ENCODE measurements at regions not wholly inside any gene's neighbourhood (a gene's known extent, or its start where the extent isn't known, plus 50 kb on each side); places are given as distances from the start of the nearest gene placed in this dataset.
"Not testable (repeated sequence)": the region's sequence is repeated elsewhere in the genome, so short reads cannot be mapped to it uniquely, and the experiment has no call there.

GRCh38 chr4:91729851-91730250 is 573.9 kb upstream of the GRID2 start:
- no peak for ATAC-seq
- H3K9me3 ChIP-seq, result no peaks in the 10 kb centered on the region
- no peaks in the 10 kb centered on the region for H3K4me1 ChIP-seq
- H3K27me3 ChIP-seq (ENCODE audit: low read depth), result no peaks in the 10 kb centered on the region
- H3K4me3 ChIP-seq, result no peak overlapping the region
- TF ChIP-seq, protein P1, sequence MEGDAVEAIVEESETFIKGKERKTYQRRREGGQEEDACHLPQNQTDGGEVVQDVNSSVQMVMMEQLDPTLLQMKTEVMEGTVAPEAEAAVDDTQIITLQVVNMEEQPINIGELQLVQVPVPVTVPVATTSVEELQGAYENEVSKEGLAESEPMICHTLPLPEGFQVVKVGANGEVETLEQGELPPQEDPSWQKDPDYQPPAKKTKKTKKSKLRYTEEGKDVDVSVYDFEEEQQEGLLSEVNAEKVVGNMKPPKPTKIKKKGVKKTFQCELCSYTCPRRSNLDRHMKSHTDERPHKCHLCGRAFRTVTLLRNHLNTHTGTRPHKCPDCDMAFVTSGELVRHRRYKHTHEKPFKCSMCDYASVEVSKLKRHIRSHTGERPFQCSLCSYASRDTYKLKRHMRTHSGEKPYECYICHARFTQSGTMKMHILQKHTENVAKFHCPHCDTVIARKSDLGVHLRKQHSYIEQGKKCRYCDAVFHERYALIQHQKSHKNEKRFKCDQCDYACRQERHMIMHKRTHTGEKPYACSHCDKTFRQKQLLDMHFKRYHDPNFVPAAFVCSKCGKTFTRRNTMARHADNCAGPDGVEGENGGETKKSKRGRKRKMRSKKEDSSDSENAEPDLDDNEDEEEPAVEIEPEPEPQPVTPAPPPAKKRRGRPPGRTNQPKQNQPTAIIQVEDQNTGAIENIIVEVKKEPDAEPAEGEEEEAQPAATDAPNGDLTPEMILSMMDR (IDR thresholded peaks at IDR 0.05), result no peak
- no peaks in the 10 kb centered on the region for H3K36me3 ChIP-seq
- DNase-seq, result no peak
- H3K27ac ChIP-seq, result no peak overlapping the region
- intact Hi-C loops (cut with DNase I), result no loop called here

DNA sequence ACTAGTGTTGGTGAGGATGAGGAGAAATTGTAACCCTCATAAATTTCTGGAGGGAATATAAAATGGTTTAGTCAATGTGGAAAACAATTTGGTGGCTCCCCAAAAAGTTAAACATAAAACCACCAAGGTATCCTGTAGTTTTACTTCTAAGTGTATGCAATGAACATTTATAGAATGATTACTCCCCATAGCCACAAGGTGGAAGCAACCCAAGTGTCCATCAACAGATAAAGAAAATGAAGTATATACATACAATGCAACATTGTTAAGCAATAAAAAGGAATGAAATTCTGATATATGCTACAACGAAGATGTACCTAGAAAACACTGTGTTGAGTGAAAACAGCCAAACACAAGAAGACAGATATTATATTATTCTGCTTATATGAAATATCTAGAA is 569.1 kb upstream of the GRID2 start:
- ATAC-seq (no peak), DNase-seq (no peak)
- Histone ChIP-seq H3K27ac (no peak overlapping the region), H3K27me3 (ENCODE audit: low read depth) (no peaks in the 10 kb centered on the region), H3K4me1 (no peaks in the 10 kb centered on the region), H3K4me3 (no peak overlapping the region), H3K9me3 (no peaks in the 10 kb centered on the region), H3K36me3 (no peaks in the 10 kb centered on the region)
- intact Hi-C loops (cut with DNase I), result no loop called here
- TF ChIP-seq, protein P1 (IDR thresholded peaks at IDR 0.05), result no peak

DNA sequence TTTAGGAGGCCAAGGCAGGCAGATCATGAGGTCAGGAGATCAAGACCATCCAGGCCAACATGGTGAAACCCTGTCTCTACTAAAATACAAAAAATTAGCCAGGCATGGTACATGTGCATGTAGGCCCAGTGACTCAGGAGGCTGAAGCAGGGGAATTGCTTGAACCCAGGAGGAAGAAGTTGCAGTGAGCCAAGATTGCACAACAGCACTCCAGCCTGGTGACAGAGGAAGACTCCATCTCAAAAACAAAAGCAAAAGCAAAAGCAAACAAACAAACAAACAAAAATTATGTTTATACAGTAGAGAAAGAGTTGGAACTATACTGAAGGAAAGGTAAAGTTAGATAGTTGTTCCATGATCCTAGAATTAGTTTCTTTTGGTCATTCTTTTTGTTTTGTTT is 564.9 kb upstream of the GRID2 start:
- H3K4me1 ChIP-seq; DNase-seq; H3K4me3 ChIP-seq; H3K27me3 ChIP-seq (ENCODE audit: low read depth); H3K27ac ChIP-seq; H3K9me3 ChIP-seq; ATAC-seq; intact Hi-C loops (cut with DNase I); H3K36me3 ChIP-seq: not testable (repeated sequence)

DNA sequence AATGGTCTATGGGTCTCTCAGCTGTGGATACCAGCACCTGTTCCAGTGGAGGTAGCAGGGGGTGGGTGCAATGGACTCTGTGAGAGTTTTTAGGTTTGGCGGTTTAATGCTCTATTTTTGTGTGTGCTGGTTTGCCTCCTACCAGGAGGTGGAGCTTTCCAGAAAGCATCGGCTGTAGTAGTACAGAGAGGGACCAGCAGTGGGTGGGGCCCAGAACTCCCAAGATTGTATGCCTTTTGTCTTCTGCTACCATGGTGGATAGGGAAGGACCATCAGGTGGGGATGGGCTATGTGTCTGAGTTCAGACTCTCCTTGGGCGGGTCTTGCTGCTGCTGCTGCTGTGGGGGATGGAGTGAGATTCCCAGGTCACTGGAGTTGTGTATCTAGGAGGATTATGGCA is 557.2 kb upstream of the GRID2 start:
- ATAC-seq, result no peak
- no peak overlapping the region for H3K4me3 ChIP-seq
- no peak overlapping the region for H3K27ac ChIP-seq
- DNase-seq, result no peak
- H3K36me3 ChIP-seq, result no peaks in the 10 kb centered on the region
- TF ChIP-seq, protein P1 (IDR thresholded peaks at IDR 0.05), result no peak
- no peaks in the 10 kb centered on the region for H3K9me3 ChIP-seq
- H3K27me3 ChIP-seq (ENCODE audit: low read depth), result no peaks in the 10 kb centered on the region
- intact Hi-C loops (cut with DNase I), result no loop called here
- no peaks in the 10 kb centered on the region for H3K4me1 ChIP-seq

DNA sequence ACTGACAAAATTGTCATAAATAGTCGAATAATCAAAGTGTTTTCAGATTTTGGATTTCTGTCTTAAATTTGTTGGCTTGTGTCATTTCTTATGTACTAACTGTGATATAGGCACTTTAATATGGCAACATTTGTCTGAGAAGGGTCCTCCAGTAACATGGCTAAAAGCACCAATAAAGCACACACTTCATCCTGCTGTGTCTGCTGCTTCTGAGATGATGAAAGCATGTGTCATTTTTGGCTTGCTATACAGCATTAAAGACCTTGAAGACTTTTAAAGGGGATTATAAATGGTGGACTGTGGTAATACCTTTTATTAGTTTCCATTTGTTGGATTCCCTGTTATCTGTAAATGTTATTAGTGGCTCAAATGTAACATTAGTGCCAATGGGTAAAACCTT is 551.8 kb upstream of the GRID2 start:
- TF ChIP-seq, protein P1 (IDR thresholded peaks at IDR 0.05), result no peak
- no peaks in the 10 kb centered on the region for H3K9me3 ChIP-seq
- ATAC-seq, result no peak
- intact Hi-C loops (cut with DNase I), result no loop called here
- no peaks in the 10 kb centered on the region for H3K4me1 ChIP-seq
- H3K27ac ChIP-seq, result no peak overlapping the region
- no peak overlapping the region for H3K4me3 ChIP-seq
- H3K27me3 ChIP-seq (ENCODE audit: low read depth), result no peaks in the 10 kb centered on the region
- no peaks in the 10 kb centered on the region for H3K36me3 ChIP-seq
- no peak for DNase-seq

DNA sequence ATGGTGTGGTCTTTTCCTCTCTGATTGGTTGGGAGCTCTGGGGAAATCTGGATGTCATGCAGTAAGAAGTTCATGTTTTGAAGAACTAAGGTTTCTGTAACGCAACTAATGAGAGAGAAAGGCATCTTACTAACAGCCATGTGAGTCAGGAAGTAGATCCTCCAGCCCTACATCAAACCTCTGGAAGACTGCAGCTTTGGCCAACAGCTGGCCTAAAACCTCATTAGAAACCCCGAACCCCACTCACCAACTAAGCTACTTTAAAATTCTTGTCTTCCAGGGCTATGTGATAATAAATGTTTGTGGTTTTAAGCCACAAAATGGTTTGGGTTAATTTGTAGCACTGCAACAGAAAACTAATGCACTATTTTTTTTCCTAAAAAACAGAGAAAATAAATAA is 549.0 kb upstream of the GRID2 start:
- no peaks in the 10 kb centered on the region for H3K4me1 ChIP-seq
- DNase-seq (no peak), ATAC-seq (no peak)
- H3K27me3 ChIP-seq (ENCODE audit: low read depth), result no peaks in the 10 kb centered on the region
- no peaks in the 10 kb centered on the region for H3K9me3 ChIP-seq
- H3K4me3 ChIP-seq, result no peak overlapping the region
- no peak overlapping the region for H3K27ac ChIP-seq
- intact Hi-C loops (cut with DNase I), result no loop called here
- no peaks in the 10 kb centered on the region for H3K36me3 ChIP-seq
- TF ChIP-seq, protein P1 (IDR thresholded peaks at IDR 0.05), result no peak

Measured in lower lobe of right lung (tissue), 2 donors.